SK-N-SH treated with all-trans-retinoic acid at 6 μM for 48 hours (cell line): ENCODE measurements at regions not wholly inside any gene's neighbourhood (a gene's known extent, or its start where the extent isn't known, plus 50 kb on each side); places are given as distances from the start of the nearest gene placed in this dataset.

Experiments
- ATAC-seq: fragments of 200-7000 bp; cut with Tn5 transposase; 3 replicates; pipeline ENCODE4 v1.9.1; 2020; ENCODE audit warnings: mild to moderate bottlenecking, moderate library complexity
- ARNTL ChIP-seq: fragments of 450-650 bp; formaldehyde crosslinking; IDR thresholded peaks from 2 replicates; pipeline ENCODE4 v1.5.0; 2020; ENCODE audit warnings: low read depth, mild to moderate bottlenecking, moderate library complexity, borderline replicate concordance
- BACH2 ChIP-seq: fragments of 250-450 bp; sonication (Bioruptor Pico); IDR thresholded peaks from 2 replicates; pipeline ENCODE4 v1.9.0; 2021; ENCODE audit warnings: mild to moderate bottlenecking, borderline replicate concordance
- CREB5 ChIP-seq: fragments of 250-450 bp; sonication (Bioruptor Pico); IDR thresholded peaks from 2 replicates; pipeline ENCODE4 v1.5.1; 2020; ENCODE audit warnings: low read depth, mild to moderate bottlenecking, moderate library complexity
- CSDC2 ChIP-seq: fragments of 250-450 bp; sonication (Bioruptor Pico); IDR thresholded peaks from 2 replicates; pipeline ENCODE4 v1.5.0; 2020; ENCODE audit warnings: mild to moderate bottlenecking, moderate library complexity
- CSRNP3 ChIP-seq: fragments of 250-450 bp; sonication (Bioruptor Pico); IDR thresholded peaks from 2 replicates; pipeline ENCODE4 v1.5.1; 2021; ENCODE audit warnings: mild to moderate bottlenecking, moderate library complexity
- ESRRG ChIP-seq: fragments of 250-450 bp; sonication (Bioruptor Pico); IDR thresholded peaks from 2 replicates; pipeline ENCODE4 v1.6.1; 2021; ENCODE audit warnings: mild to moderate bottlenecking
- GLIS3 ChIP-seq: fragments of 250-450 bp; sonication (Bioruptor Pico); IDR thresholded peaks from 2 replicates; pipeline ENCODE4 v1.5.0; 2020; ENCODE audit warnings: mild to moderate bottlenecking, moderate library complexity
- ISL1 ChIP-seq: fragments of 250-450 bp; sonication (Bioruptor Pico); IDR thresholded peaks from 2 replicates; pipeline ENCODE4 v2.1.2; 2022; ENCODE audit warnings: mild to moderate bottlenecking, moderate library complexity
- OSR1 ChIP-seq: fragments of 250-450 bp; sonication (Bioruptor Pico); IDR thresholded peaks from 2 replicates; pipeline ENCODE4 v1.8.0; 2022; ENCODE audit warnings: moderate library complexity, mild to moderate bottlenecking, inconsistent platforms
- PATZ1 ChIP-seq: fragments of 250-450 bp; sonication (Bioruptor Pico); IDR thresholded peaks from 2 replicates; pipeline ENCODE4 v1.8.0; 2020; ENCODE audit warnings: mild to moderate bottlenecking, moderate library complexity, borderline replicate concordance
- POU6F1 ChIP-seq: fragments of 250-450 bp; sonication (Bioruptor Pico); IDR thresholded peaks from 2 replicates; pipeline ENCODE4 v1.8.0; 2021; ENCODE audit warnings: low read depth, mild to moderate bottlenecking, moderate library complexity, borderline replicate concordance
- PPARA ChIP-seq: fragments of 250-450 bp; sonication (Bioruptor Pico); IDR thresholded peaks from 2 replicates; pipeline ENCODE4 v1.5.0; 2020; ENCODE audit warnings: mild to moderate bottlenecking, borderline replicate concordance
- RARB ChIP-seq: fragments of 250-450 bp; sonication (Bioruptor Pico); IDR thresholded peaks from 2 replicates; pipeline ENCODE4 v1.8.0; 2021; ENCODE audit warnings: mild to moderate bottlenecking, moderate library complexity
- SNAI2 ChIP-seq: fragments of 250-450 bp; sonication (Bioruptor Pico); IDR thresholded peaks from 2 replicates; pipeline ENCODE4 v1.5.0; 2020; ENCODE audit warnings: mild to moderate bottlenecking, moderate library complexity
- TCF4 ChIP-seq: fragments of 250-450 bp; sonication (Bioruptor Pico); IDR thresholded peaks from 2 replicates; pipeline ENCODE4 v1.8.0; 2021; ENCODE audit warnings: mild to moderate bottlenecking, moderate library complexity, borderline replicate concordance
- TOX ChIP-seq: fragments of 250-450 bp; sonication (Bioruptor Pico); IDR thresholded peaks from 2 replicates; pipeline ENCODE4 v1.8.0; 2021; ENCODE audit warnings: mild to moderate bottlenecking, moderate library complexity, borderline replicate concordance
- TSHZ2 ChIP-seq: fragments of 250-450 bp; sonication (Bioruptor Pico); IDR thresholded peaks from 2 replicates; pipeline ENCODE4 v1.5.0; 2020; ENCODE audit warnings: mild to moderate bottlenecking, moderate library complexity
- ZC3H10 ChIP-seq: fragments of 250-450 bp; sonication (Bioruptor Pico); IDR thresholded peaks from 2 replicates; pipeline ENCODE4 v1.5.1; 2021; ENCODE audit warnings: mild to moderate bottlenecking, moderate library complexity
- ZFP3 ChIP-seq: fragments of 250-450 bp; sonication (Bioruptor Pico); IDR thresholded peaks from 2 replicates; pipeline ENCODE4 v1.5.0; 2020; ENCODE audit warnings: mild to moderate bottlenecking, moderate library complexity
- ZFP30 ChIP-seq: fragments of 450-650 bp; formaldehyde crosslinking; IDR thresholded peaks from 2 replicates; pipeline ENCODE4 v1.5.0; 2022; ENCODE audit warnings: mild to moderate bottlenecking, moderate library complexity
- ZNF70 ChIP-seq: fragments of 450-650 bp; formaldehyde crosslinking; IDR thresholded peaks from 2 replicates; pipeline ENCODE4 v1.5.0; 2020; ENCODE audit warnings: mild to moderate bottlenecking, moderate library complexity
- ZNF8 ChIP-seq: fragments of 450-650 bp; formaldehyde crosslinking; IDR thresholded peaks from 2 replicates; pipeline ENCODE4 v1.5.0; 2020; ENCODE audit warnings: mild to moderate bottlenecking, moderate library complexity

GRCh38 chr16:26386096-26386495, 680.6 kb upstream of the C16orf82 start:
- no peak for ATAC-seq
- no peak for TF ChIP-seq RARB (CRISPR knock-in tag)
- TF ChIP-seq TCF4 (CRISPR knock-in tag), result no peak
- no peak for TF ChIP-seq BACH2 (CRISPR knock-in tag)
- no peak for TF ChIP-seq ZNF8 (CRISPR knock-in tag)
- no peak for TF ChIP-seq ZC3H10 (CRISPR knock-in tag)
- TF ChIP-seq ZFP3 (CRISPR knock-in tag), result no peak
- no peak for TF ChIP-seq GLIS3 (CRISPR knock-in tag)
- TF ChIP-seq ISL1, result no peak
- TF ChIP-seq POU6F1 (CRISPR knock-in tag), result no peak

- TF ChIP-seq CSRNP3 (CRISPR knock-in tag), result no peak
- no peak for TF ChIP-seq CSDC2
- no peak for TF ChIP-seq CREB5 (CRISPR knock-in tag)
- TF ChIP-seq ZFP30, result no peak
- no peak for TF ChIP-seq ISL1
- TF ChIP-seq OSR1 (CRISPR knock-in tag), result no peak
- no peak for TF ChIP-seq PATZ1 (CRISPR knock-in tag)
- no peak for TF ChIP-seq GLIS3 (CRISPR knock-in tag)
- no peak for TF ChIP-seq ZFP3 (CRISPR knock-in tag)
- no peak for TF ChIP-seq SNAI2 (CRISPR knock-in tag)
- TF ChIP-seq TSHZ2 (CRISPR knock-in tag), result no peak
- no peak for TF ChIP-seq PPARA (CRISPR knock-in tag)
- no peak for TF ChIP-seq RARB (CRISPR knock-in tag)
- TF ChIP-seq ZNF70, result no peak
- TF ChIP-seq TOX, result no peak
- TF ChIP-seq ESRRG (CRISPR knock-in tag), result no peak
- no peak for TF ChIP-seq ARNTL (CRISPR knock-in tag)
- no peak for ATAC-seq
Observed at GRCh38 chr16:26391833-26392232, 674.9 kb upstream of the C16orf82 start.

GRCh38 chr16:26394409-26394808, 672.3 kb upstream of the C16orf82 start:
- ATAC-seq, result no peak
- TF ChIP-seq RARB (CRISPR knock-in tag) (no peak), CSDC2 (no peak), ZFP30 (no peak), POU6F1 (CRISPR knock-in tag) (no peak), TOX (no peak), ZNF8 (CRISPR knock-in tag) (no peak), CSRNP3 (CRISPR knock-in tag) (no peak)
